Uterus (tissue), 3 donors: ENCODE measurements at regions not wholly inside any gene's neighbourhood (a gene's known extent, or its start where the extent isn't known, plus 50 kb on each side); places are given as distances from the start of the nearest gene placed in this dataset.

Experiments
- DNase-seq, 2 donors: peaks; one replicate each; pipeline ENCODE4 v3.0.0-alpha.2; 2019 to 2020
- H3K27ac ChIP-seq, 2 donors: fragments of 200-600 bp; sonication (generic); 1 replicate in 1 of 2; 2 replicates in 1 of 2; pipeline ENCODE4 v1.5.1; 2016 to 2018
- H3K27me3 ChIP-seq, 2 donors: fragments of 200-600 bp; sonication (generic); one replicate each; pipeline ENCODE4 v1.5.1; 2018 to 2019; ENCODE audit warnings: control low read depth in 1 of 2
- H3K36me3 ChIP-seq, 2 donors: fragments of 200-600 bp; sonication (generic); one replicate each; pipeline ENCODE4 v1.5.1; 2019; ENCODE audit warnings: control low read depth in 1 of 2
- H3K4me1 ChIP-seq, 2 donors: fragments of 200-600 bp; sonication (generic); one replicate each; pipeline ENCODE4 v1.5.1; 2018 to 2019; ENCODE audit warnings: control low read depth in 1 of 2
- H3K4me3 ChIP-seq, 2 donors: fragments of 200-600 bp; sonication (generic); 1 replicate in 1 of 2; 2 replicates in 1 of 2; pipeline ENCODE4 v1.5.1; 2018 to 2019; ENCODE audit warnings: mild to moderate bottlenecking in 1 of 2
- H3K9me3 ChIP-seq, 2 donors: fragments of 200-600 bp; sonication (generic); one replicate each; pipeline ENCODE4 v1.5.1; 2019; ENCODE audit warnings: control low read depth in 1 of 2
- POLR2A ChIP-seq, 2 donors: fragments of 450-650 bp; IDR thresholded peaks; one replicate each; pipeline ENCODE4 v1.6.1; 2016; ENCODE audit warnings: antibody characterized with exemption in 2 of 2, mild to moderate bottlenecking in 1 of 2, moderate library complexity in 1 of 2
- intact Hi-C: fragments of 100-400 bp; cut with DNase I; formaldehyde crosslinking; loops from one replicate; pipeline ENCODE4 v1.15.1; 2023; ENCODE audit warnings: low total_unique reads
- TF ChIP-seq, protein P1 (sequence below), 4 experiments: fragments of 200-600 bp in 2 of 4; fragments of 450-650 bp in 2 of 4; sonication (generic) in 2 of 4; IDR thresholded peaks; one replicate each; pipeline ENCODE4 v1.5.1; 2016 to 2019; ENCODE audit warnings: antibody characterized with exemption in 4 of 4, mild to moderate bottlenecking in 2 of 4, moderate library complexity in 1 of 4
- donor health status: DM: yes; HTN: yes; CAD: no.

DNA sequence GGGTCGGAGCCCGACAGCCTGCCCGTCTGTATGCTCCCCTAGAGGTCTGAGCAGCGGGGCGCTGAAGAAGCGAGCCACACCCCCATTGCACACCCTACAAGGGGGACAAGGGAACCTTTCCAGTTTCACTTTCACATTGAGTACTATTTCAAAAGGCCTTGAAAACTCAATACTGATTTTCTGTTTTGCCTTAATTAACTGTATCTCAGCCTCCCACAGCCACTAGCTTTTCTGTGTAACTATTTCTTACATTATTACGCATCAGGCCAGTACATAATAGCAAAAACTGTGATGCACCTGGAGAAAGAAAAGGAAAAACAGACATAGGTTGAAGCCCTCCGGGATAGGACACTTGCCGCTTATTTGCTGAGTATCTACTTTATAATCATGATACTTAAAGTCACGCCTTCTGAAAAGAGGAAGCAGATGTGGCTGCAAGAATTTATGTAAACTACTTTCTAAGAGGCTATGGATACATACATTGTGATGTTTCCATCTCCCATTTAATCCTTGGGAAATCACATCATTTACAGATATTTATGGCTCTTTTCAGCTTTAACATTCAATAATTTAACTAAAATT lies 1719.5 kb downstream of the MRPL39 start:
- H3K27me3 ChIP-seq = no peaks in the 10 kb centered on the region
- no peak overlapping the region for H3K27ac ChIP-seq
- H3K9me3 ChIP-seq = no peaks in the 10 kb centered on the region
- TF ChIP-seq, protein P1, sequence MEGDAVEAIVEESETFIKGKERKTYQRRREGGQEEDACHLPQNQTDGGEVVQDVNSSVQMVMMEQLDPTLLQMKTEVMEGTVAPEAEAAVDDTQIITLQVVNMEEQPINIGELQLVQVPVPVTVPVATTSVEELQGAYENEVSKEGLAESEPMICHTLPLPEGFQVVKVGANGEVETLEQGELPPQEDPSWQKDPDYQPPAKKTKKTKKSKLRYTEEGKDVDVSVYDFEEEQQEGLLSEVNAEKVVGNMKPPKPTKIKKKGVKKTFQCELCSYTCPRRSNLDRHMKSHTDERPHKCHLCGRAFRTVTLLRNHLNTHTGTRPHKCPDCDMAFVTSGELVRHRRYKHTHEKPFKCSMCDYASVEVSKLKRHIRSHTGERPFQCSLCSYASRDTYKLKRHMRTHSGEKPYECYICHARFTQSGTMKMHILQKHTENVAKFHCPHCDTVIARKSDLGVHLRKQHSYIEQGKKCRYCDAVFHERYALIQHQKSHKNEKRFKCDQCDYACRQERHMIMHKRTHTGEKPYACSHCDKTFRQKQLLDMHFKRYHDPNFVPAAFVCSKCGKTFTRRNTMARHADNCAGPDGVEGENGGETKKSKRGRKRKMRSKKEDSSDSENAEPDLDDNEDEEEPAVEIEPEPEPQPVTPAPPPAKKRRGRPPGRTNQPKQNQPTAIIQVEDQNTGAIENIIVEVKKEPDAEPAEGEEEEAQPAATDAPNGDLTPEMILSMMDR (IDR thresholded peaks at IDR 0.05) = no peak
- intact Hi-C loops = no loop called here
- H3K4me1 ChIP-seq = no peaks in the 10 kb centered on the region
- DNase-seq = no peak
- no peak overlapping the region for H3K4me3 ChIP-seq
- no peaks in the 10 kb centered on the region for H3K36me3 ChIP-seq

DNA sequence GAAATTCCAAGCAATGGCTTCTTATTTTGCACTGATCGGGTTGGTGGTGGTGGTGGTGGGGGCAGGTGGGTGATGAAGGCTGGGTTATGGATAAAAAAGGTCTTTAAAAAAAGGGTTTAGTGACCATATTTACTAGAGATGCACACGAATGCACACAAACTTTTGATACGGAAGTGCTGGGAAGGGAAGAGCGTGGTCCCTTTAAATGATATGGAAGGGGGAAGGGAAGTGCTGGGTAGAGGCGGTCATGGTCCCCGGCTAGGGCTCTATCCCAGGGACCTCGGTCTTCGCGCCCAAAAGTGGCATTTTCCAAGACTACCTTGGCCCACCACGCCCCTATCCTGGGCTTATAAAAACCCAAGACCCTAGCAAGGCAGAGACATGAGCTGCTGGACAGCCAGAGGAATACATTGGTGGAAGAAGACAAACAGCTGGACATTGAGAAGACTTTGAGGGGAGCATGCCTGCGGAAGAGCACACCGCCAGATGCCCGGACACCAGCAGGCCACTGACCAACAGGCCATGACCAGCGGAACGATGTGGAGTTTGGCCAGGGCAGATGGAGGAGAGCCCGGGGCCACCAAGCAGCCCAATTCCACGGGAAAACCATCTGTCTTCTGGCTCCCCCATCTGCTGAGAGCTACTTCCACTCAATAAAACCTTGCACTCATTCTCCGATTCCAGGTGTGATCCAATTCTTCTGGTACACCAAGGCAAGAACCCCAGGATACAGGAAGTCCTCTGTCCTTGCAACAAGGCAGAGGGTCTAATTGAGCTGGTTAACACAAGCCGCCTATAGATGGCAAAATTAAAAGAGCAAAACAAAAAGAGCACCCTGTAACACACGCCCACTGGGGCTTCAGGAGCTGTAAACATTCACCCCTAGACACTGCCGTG lies 1720.2 kb downstream of the MRPL39 start:
- Histone ChIP-seq H3K36me3 (no peaks in the 10 kb centered on the region), H3K9me3 (no peaks in the 10 kb centered on the region), H3K4me1 (no peaks in the 10 kb centered on the region), H3K4me3 (no peak overlapping the region), H3K27me3 (no peaks in the 10 kb centered on the region), H3K27ac (no peak overlapping the region)
- no peak for TF ChIP-seq POLR2A (IDR thresholded peaks at IDR 0.05)
- TF ChIP-seq, protein P1 (IDR thresholded peaks at IDR 0.05) = no peak
- intact Hi-C loops = no loop called here
- DNase-seq = no peak

DNA sequence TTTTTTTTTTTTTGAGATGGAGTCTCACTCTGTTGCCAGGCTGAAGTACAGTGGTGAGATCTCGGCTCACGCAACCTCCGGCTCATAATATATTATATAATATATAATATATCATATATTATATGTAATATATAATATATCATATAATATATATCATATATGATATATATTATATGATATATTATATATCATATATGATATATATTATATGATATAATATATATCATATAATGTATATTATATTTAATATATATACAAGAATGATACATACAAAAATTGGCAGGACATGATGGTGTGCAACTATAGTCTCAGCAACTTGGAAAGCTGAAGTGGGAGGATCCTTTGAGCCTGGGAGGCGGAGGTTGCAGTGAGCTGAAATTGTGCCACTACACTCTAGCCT lies 1725.5 kb downstream of the MRPL39 start:
- intact Hi-C loops = no loop called here
- Histone ChIP-seq H3K4me1 (no peaks in the 10 kb centered on the region), H3K36me3 (no peaks in the 10 kb centered on the region), H3K9me3 (no peaks in the 10 kb centered on the region), H3K27ac (no peak overlapping the region), H3K27me3 (no peaks in the 10 kb centered on the region), H3K4me3 (no peak overlapping the region)
- no peak for DNase-seq
- TF ChIP-seq, protein P1 (IDR thresholded peaks at IDR 0.05) = no peak
- no peak for TF ChIP-seq POLR2A (IDR thresholded peaks at IDR 0.05)

DNA sequence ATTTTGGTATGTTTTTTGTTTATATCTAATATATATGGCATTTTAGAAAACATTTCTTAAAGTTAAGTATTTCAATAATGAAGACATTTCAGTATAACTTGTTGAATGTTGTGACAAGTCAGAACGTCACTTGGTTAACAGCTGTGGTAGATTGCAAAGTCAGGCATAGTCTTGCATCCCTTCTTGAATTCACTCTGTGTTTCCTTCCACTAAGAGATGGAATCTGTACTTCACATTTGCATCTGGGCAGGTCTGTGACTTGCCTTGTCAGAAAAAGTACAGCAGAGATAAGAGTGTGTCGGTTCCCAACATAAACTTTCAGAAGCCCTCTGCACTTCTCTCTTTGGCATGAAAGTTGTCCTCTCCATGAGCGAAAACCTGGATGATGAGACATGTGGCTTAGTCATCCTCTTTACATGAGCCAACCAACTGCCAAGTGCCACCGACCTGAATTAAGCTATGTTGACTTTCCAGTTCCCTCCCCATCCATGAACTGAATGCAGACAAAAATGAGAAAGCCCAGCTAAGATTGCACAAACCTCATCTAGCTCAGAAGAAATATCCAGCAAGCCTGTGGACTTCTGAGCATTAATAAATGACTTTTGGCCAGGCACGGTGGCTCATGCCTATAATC lies 1730.2 kb downstream of the MRPL39 start:
- Histone ChIP-seq H3K9me3 (no peaks in the 10 kb centered on the region), H3K27me3 (no peaks in the 10 kb centered on the region), H3K27ac (no peak overlapping the region), H3K4me1 (no peaks in the 10 kb centered on the region), H3K36me3 (no peaks in the 10 kb centered on the region), H3K4me3 (no peak overlapping the region)
- TF ChIP-seq, protein P1 (IDR thresholded peaks at IDR 0.05) = no peak
- TF ChIP-seq POLR2A (IDR thresholded peaks at IDR 0.05) = no peak
- intact Hi-C loops = no loop called here
- DNase-seq = no peak

DNA sequence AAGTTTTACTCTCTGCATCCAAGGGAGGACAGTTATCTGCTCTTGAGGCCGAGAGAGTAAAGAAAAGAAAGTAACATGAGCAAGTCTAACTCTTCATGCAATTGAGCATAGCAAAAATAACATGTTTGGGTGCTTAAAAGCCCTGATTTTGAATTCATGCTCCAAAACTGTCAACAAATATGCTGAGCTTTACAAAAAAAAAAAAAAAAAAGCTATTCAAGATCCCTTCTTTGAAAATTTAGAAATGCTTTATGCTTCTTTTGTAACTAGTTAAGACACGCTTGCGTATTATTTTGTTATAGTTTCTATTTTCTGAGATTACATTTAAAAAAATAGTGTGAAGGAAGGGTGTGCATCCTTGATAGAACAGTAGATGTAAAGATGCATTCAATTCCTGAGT lies 1733.0 kb downstream of the MRPL39 start:
- no peaks in the 10 kb centered on the region for H3K9me3 ChIP-seq
- TF ChIP-seq, protein P1 (IDR thresholded peaks at IDR 0.05) = no peak
- no peak for TF ChIP-seq POLR2A (IDR thresholded peaks at IDR 0.05)
- DNase-seq = no peak
- no peak overlapping the region for H3K4me3 ChIP-seq
- no peaks in the 10 kb centered on the region for H3K36me3 ChIP-seq
- no peaks in the 10 kb centered on the region for H3K4me1 ChIP-seq
- intact Hi-C loops = no loop called here
- no peaks in the 10 kb centered on the region for H3K27me3 ChIP-seq
- no peak overlapping the region for H3K27ac ChIP-seq
